GM12878 (cell line): ENCODE measurements at regions not wholly inside any gene's neighbourhood (a gene's known extent, or its start where the extent isn't known, plus 50 kb on each side); places are given as distances from the start of the nearest gene placed in this dataset.

ENCODE experiments used
- CBX3 ChIP-seq: fragments of 200-600 bp; sonication (generic); IDR thresholded peaks from 2 replicates; pipeline ENCODE4 v1.6.1; 2016; ENCODE audit warnings: low read depth, borderline replicate concordance
- CHD2 ChIP-seq: IDR thresholded peaks from 2 replicates; pipeline ENCODE4 v1.6.1; 2011; ENCODE audit warnings: low read depth, low read length, improper control_type of control experiment, borderline replicate concordance
- CHD4 ChIP-seq: fragments of 200-600 bp; sonication (generic); IDR thresholded peaks from 2 replicates; pipeline ENCODE4 v1.6.1; 2016; ENCODE audit warnings: mild to moderate bottlenecking
- CREM ChIP-seq: IDR thresholded peaks from 2 replicates; pipeline ENCODE4 v1.6.1; 2014; ENCODE audit warnings: antibody characterized with exemption, low read depth
- E2F8 ChIP-seq: fragments of 450-650 bp; IDR thresholded peaks from 2 replicates; pipeline ENCODE4 v1.6.1; 2018; ENCODE audit warnings: mild to moderate bottlenecking, low read depth, moderate library complexity; ENCODE audit not compliant: partially characterized antibody
- HCFC1 ChIP-seq: fragments of 150-350 bp; IDR thresholded peaks from 2 replicates; pipeline ENCODE4 v1.6.1; 2014; ENCODE audit warnings: low read length
- JUND ChIP-seq: IDR thresholded peaks from 2 replicates; pipeline ENCODE4 v1.6.1; 2012; ENCODE audit warnings: low read depth, mild to moderate bottlenecking, low read length, improper control_type of control experiment, moderate library complexity
- KAT2A ChIP-seq: conservative IDR thresholded peaks from 2 replicates; pipeline ENCODE4 v1.6.1; 2011; ENCODE audit warnings: low read depth, low read length; ENCODE audit not compliant: control insufficient read depth
- SMC3 ChIP-seq: IDR thresholded peaks from 2 replicates; pipeline ENCODE4 v1.6.1; 2011; ENCODE audit warnings: low read length, improper control_type of control experiment, borderline replicate concordance
- SREBF2 ChIP-seq: IDR thresholded peaks from 2 replicates; pipeline ENCODE4 v1.6.1; 2012; ENCODE audit warnings: mild to moderate bottlenecking, low read length
- ZBTB11 ChIP-seq: fragments of 450-650 bp; formaldehyde crosslinking; IDR thresholded peaks from 2 replicates; pipeline ENCODE4 v1.5.0; 2022; ENCODE audit warnings: mild to moderate bottlenecking, missing genetic modification characterization
- ZNF274 ChIP-seq: IDR thresholded peaks from one replicate; pipeline ENCODE4 v1.8.0; 2011; ENCODE audit not compliant: insufficient read length, insufficient read depth

GRCh38 chr1:60849401-60849800, 233.0 kb upstream of the NFIA start (continued):
- no peak for TF ChIP-seq ZBTB11
- TF ChIP-seq KAT2A: no peak
- TF ChIP-seq CHD4: no peak
- no peak for TF ChIP-seq CBX3
- no peak for TF ChIP-seq SMC3
- no peak for TF ChIP-seq CHD2
- no peak for TF ChIP-seq JUND
- no peak for TF ChIP-seq E2F8
- TF ChIP-seq CREM: no peak
- TF ChIP-seq HCFC1: no peak
- no peak for TF ChIP-seq ZNF274
- TF ChIP-seq SREBF2: no peak
